SU-DHL-6 (cell line): ENCODE measurements at regions not wholly inside any gene's neighbourhood (a gene's known extent, or its start where the extent isn't known, plus 50 kb on each side); places are given as distances from the start of the nearest gene placed in this dataset.

Experiments
- EZH2phosphoT487 ChIP-seq: fragments of 200-600 bp; sonication (generic), shearing (Covaris generic); conservative IDR thresholded peaks from 2 replicates; pipeline ENCODE4 v1.6.1; 2018; ENCODE audit warnings: mild to moderate bottlenecking, antibody characterized with exemption, low read length, moderate library complexity, mixed read lengths
- TF ChIP-seq, protein P1 (sequence below): fragments of 200-600 bp; sonication (generic); IDR thresholded peaks from one replicate; pipeline ENCODE4 v1.5.1; 2017; ENCODE audit warnings: antibody characterized with exemption, mild to moderate bottlenecking, low read length, moderate library complexity; ENCODE audit not compliant: insufficient read depth, poor library complexity, severe bottlenecking

DNA sequence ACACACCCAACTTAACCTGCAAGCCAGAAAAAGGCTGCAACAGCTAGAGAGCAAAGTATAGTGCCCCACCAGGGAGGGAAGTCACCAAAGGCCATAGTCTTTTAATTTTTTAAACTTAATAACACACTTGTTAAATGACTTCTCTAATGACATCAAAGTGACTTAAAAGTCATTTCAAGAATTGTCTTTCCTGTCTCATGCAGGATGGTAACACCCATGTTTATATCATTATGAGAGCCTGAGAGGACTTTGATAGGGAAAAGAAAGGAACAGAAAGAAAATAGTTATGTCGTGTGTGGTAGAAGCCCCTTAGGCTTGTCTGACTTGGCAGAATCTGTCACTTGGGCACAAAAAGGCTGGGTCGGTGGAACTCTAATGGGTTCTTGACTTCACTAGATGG is 57.9 kb upstream of the C2CD4B start:
- TF ChIP-seq, protein P1, sequence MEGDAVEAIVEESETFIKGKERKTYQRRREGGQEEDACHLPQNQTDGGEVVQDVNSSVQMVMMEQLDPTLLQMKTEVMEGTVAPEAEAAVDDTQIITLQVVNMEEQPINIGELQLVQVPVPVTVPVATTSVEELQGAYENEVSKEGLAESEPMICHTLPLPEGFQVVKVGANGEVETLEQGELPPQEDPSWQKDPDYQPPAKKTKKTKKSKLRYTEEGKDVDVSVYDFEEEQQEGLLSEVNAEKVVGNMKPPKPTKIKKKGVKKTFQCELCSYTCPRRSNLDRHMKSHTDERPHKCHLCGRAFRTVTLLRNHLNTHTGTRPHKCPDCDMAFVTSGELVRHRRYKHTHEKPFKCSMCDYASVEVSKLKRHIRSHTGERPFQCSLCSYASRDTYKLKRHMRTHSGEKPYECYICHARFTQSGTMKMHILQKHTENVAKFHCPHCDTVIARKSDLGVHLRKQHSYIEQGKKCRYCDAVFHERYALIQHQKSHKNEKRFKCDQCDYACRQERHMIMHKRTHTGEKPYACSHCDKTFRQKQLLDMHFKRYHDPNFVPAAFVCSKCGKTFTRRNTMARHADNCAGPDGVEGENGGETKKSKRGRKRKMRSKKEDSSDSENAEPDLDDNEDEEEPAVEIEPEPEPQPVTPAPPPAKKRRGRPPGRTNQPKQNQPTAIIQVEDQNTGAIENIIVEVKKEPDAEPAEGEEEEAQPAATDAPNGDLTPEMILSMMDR: no peak
- TF ChIP-seq EZH2phosphoT487: no peak
